ENCODE measurements at regions not wholly inside any gene's neighbourhood (a gene's known extent, or its start where the extent isn't known, plus 50 kb on each side); places are given as distances from the start of the nearest gene placed in this dataset.

DNA sequence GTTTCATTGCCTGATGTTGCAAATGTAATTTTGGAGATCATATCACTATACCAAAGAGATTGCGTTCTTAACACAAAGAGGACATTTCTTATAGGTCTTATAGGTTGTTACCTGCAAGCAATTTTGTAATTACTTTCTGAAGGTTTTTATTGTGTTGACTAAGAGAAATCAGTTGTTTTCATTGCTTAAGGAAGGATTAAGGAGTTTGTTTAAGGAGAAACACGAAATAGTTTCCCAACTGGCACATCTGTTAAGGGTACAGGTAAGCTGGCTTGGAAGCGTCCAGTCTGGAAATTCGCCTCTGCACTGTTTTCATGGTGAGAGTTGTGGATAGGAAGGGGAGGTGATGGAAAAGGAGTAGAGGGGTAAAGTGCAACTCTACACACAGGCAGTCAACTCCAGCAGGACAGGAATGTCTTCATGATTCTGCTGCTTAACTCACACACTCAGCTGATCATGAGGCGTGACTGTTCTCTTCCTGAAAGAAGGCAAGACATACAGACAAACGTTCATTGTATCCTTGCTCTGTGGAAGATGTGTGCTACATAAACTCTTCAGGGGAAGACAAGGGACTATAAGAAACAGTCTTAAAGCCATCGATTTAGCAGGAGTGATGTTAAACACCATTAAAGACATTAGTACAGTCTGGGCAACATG, 61.4 kb upstream of the ACSL3 start:
- ChIA-PET CTCF (interaction anchor here (0.6 kb wide), 1 partner anchor 141 kb away, joined by 6 read pairs; no protein-coding TSS in a partner anchor), POLR2A (no interaction called here)
- Histone ChIP-seq H3K4me1 (ENCODE audit: control insufficient read depth, insufficient read depth, low read length) (peaks cover 9% of the 10 kb centered on the region), H3K4me3 (ENCODE audit: low read depth, low read length) (no peak overlapping the region), H3K36me3 (ENCODE audit: control insufficient read depth in 2 of 2, insufficient read depth in 1 of 2, low read length in 2 of 2) (no peaks in the 10 kb centered on the region), H3K27ac (ENCODE audit: extremely low read depth, low read depth, low read length) (no peak overlapping the region), H3K9me3 (ENCODE audit: control insufficient read depth, insufficient read depth, low read depth, low read length) (no peaks in the 10 kb centered on the region)
- no peak for TF ChIP-seq KLF9 (tag by site-specific recombination; IDR thresholded peaks at IDR 0.05; ENCODE audit: low read depth)
- no peak for TF ChIP-seq ZNF416 (tag by site-specific recombination; IDR thresholded peaks at IDR 0.05)
- TF ChIP-seq ZNF211 (tag by site-specific recombination; IDR thresholded peaks at IDR 0.05; ENCODE audit: low read depth), result no peak
- TF ChIP-seq, protein P1, sequence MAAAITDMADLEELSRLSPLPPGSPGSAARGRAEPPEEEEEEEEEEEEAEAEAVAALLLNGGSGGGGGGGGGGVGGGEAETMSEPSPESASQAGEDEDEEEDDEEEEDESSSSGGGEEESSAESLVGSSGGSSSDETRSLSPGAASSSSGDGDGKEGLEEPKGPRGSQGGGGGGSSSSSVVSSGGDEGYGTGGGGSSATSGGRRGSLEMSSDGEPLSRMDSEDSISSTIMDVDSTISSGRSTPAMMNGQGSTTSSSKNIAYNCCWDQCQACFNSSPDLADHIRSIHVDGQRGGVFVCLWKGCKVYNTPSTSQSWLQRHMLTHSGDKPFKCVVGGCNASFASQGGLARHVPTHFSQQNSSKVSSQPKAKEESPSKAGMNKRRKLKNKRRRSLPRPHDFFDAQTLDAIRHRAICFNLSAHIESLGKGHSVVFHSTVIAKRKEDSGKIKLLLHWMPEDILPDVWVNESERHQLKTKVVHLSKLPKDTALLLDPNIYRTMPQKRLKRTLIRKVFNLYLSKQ (tag by site-specific recombination; IDR thresholded peaks at IDR 0.05; ENCODE audit: borderline replicate concordance), result no peak
- TF ChIP-seq KLF1 (tag by site-specific recombination; IDR thresholded peaks at IDR 0.05), result no peak
- no peak for TF ChIP-seq ZNF529 (tag by site-specific recombination; IDR thresholded peaks at IDR 0.05; ENCODE audit: insufficient replicate concordance)

DNA sequence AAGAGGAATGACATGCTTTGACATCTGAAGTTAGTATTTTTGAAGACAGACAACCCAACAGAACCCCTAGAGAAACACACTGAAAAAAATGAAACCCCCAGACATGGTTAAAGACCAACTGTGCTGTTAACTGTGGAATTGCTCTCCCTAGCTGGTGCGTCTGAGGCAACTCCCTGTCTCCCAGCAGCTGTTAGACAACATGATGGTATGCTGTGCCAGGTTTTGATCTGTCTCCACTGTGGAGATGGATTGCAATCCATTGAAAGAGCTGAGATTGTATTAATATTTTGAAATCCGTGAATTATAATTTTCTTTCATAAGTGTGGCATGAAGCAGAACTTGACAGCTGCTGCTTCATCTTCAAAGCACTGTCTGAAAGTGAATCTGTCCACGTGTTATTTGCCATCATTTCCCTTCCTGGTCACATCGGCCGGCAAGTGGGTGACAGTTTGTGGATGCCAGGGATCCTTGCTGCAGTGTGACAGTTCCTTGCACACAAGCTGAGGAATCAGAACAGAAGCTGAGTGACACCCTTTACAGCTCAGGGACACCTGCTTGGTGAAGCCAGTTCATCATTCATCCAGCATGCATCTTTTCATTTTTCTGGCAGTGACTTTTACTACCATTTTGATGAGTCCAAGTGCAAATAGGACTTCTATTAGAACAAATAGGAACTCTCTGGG, 58.2 kb upstream of the ACSL3 start:
- Histone ChIP-seq H3K27ac (ENCODE audit: extremely low read depth, low read depth, low read length) (no peak overlapping the region), H3K9me3 (ENCODE audit: control insufficient read depth, insufficient read depth, low read depth, low read length) (no peaks in the 10 kb centered on the region), H3K4me1 (ENCODE audit: control insufficient read depth, insufficient read depth, low read length) (peaks cover 14% of the 10 kb centered on the region; the same call in 1 of the 2 replicates), H3K36me3 (ENCODE audit: control insufficient read depth in 2 of 2, insufficient read depth in 1 of 2, low read length in 2 of 2) (no peaks in the 10 kb centered on the region), H3K4me3 (ENCODE audit: low read depth, low read length) (no peak overlapping the region)
- ChIA-PET POLR2A (no interaction called here), CTCF (interaction anchor here (0.6 to 0.9 kb wide), 2 partner anchors 136 to 220 kb away, joined by 3 to 4 read pairs; no protein-coding TSS in a partner anchor)
- no peak for TF ChIP-seq ZBTB8A (tag by site-specific recombination; IDR thresholded peaks at IDR 0.05)
- TF ChIP-seq GLI2 (tag by site-specific recombination; IDR thresholded peaks at IDR 0.05; ENCODE audit: borderline replicate concordance, low read depth), result no peak
- no peak for TF ChIP-seq ZNF560 (tag by site-specific recombination; IDR thresholded peaks at IDR 0.05; ENCODE audit: borderline replicate concordance)
- TF ChIP-seq, protein P2, sequence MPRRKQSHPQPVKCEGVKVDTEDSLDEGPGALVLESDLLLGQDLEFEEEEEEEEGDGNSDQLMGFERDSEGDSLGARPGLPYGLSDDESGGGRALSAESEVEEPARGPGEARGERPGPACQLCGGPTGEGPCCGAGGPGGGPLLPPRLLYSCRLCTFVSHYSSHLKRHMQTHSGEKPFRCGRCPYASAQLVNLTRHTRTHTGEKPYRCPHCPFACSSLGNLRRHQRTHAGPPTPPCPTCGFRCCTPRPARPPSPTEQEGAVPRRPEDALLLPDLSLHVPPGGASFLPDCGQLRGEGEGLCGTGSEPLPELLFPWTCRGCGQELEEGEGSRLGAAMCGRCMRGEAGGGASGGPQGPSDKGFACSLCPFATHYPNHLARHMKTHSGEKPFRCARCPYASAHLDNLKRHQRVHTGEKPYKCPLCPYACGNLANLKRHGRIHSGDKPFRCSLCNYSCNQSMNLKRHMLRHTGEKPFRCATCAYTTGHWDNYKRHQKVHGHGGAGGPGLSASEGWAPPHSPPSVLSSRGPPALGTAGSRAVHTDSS (tag by site-specific recombination; IDR thresholded peaks at IDR 0.05), result no peak
- no peak for TF ChIP-seq EGR2 (tag by site-specific recombination; IDR thresholded peaks at IDR 0.05; ENCODE audit: low read depth)
- no peak for TF ChIP-seq ZNF658 (tag by site-specific recombination; IDR thresholded peaks at IDR 0.05)
- no peak for TF ChIP-seq ZNF214 (tag by site-specific recombination; IDR thresholded peaks at IDR 0.05; ENCODE audit: borderline replicate concordance)
- TF ChIP-seq, protein P3, sequence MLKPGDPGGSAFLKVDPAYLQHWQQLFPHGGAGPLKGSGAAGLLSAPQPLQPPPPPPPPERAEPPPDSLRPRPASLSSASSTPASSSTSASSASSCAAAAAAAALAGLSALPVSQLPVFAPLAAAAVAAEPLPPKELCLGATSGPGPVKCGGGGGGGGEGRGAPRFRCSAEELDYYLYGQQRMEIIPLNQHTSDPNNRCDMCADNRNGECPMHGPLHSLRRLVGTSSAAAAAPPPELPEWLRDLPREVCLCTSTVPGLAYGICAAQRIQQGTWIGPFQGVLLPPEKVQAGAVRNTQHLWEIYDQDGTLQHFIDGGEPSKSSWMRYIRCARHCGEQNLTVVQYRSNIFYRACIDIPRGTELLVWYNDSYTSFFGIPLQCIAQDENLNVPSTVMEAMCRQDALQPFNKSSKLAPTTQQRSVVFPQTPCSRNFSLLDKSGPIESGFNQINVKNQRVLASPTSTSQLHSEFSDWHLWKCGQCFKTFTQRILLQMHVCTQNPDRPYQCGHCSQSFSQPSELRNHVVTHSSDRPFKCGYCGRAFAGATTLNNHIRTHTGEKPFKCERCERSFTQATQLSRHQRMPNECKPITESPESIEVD (tag by site-specific recombination; IDR thresholded peaks at IDR 0.05), result no peak
- TF ChIP-seq, protein P4, sequence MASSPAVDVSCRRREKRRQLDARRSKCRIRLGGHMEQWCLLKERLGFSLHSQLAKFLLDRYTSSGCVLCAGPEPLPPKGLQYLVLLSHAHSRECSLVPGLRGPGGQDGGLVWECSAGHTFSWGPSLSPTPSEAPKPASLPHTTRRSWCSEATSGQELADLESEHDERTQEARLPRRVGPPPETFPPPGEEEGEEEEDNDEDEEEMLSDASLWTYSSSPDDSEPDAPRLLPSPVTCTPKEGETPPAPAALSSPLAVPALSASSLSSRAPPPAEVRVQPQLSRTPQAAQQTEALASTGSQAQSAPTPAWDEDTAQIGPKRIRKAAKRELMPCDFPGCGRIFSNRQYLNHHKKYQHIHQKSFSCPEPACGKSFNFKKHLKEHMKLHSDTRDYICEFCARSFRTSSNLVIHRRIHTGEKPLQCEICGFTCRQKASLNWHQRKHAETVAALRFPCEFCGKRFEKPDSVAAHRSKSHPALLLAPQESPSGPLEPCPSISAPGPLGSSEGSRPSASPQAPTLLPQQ (tag by site-specific recombination; IDR thresholded peaks at IDR 0.05), result no peak
- TF ChIP-seq, protein P5, sequence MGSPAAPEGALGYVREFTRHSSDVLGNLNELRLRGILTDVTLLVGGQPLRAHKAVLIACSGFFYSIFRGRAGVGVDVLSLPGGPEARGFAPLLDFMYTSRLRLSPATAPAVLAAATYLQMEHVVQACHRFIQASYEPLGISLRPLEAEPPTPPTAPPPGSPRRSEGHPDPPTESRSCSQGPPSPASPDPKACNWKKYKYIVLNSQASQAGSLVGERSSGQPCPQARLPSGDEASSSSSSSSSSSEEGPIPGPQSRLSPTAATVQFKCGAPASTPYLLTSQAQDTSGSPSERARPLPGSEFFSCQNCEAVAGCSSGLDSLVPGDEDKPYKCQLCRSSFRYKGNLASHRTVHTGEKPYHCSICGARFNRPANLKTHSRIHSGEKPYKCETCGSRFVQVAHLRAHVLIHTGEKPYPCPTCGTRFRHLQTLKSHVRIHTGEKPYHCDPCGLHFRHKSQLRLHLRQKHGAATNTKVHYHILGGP (tag by site-specific recombination; IDR thresholded peaks at IDR 0.05), result no peak
- TF ChIP-seq, protein P6, sequence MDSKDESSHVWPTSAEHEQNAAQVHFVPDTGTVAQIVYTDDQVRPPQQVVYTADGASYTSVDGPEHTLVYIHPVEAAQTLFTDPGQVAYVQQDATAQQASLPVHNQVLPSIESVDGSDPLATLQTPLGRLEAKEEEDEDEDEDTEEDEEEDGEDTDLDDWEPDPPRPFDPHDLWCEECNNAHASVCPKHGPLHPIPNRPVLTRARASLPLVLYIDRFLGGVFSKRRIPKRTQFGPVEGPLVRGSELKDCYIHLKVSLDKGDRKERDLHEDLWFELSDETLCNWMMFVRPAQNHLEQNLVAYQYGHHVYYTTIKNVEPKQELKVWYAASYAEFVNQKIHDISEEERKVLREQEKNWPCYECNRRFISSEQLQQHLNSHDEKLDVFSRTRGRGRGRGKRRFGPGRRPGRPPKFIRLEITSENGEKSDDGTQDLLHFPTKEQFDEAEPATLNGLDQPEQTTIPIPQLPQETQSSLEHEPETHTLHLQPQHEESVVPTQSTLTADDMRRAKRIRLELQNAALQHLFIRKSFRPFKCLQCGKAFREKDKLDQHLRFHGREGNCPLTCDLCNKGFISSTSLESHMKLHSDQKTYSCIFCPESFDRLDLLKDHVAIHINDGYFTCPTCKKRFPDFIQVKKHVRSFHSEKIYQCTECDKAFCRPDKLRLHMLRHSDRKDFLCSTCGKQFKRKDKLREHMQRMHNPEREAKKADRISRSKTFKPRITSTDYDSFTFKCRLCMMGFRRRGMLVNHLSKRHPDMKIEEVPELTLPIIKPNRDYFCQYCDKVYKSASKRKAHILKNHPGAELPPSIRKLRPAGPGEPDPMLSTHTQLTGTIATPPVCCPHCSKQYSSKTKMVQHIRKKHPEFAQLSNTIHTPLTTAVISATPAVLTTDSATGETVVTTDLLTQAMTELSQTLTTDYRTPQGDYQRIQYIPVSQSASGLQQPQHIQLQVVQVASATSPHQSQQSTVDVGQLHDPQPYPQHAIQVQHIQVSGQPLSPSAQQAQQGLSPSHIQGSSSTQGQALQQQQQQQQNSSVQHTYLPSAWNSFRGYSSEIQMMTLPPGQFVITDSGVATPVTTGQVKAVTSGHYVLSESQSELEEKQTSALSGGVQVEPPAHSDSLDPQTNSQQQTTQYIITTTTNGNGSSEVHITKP (tag by site-specific recombination; IDR thresholded peaks at IDR 0.05), result no peak
- no peak for TF ChIP-seq ZNF404 (tag by site-specific recombination; IDR thresholded peaks at IDR 0.05)
- no peak for TF ChIP-seq ZNF24 (tag by site-specific recombination; IDR thresholded peaks at IDR 0.05)
